ENCODE measurements at regions not wholly inside any gene's neighbourhood (a gene's known extent, or its start where the extent isn't known, plus 50 kb on each side); places are given as distances from the start of the nearest gene placed in this dataset.

DNA sequence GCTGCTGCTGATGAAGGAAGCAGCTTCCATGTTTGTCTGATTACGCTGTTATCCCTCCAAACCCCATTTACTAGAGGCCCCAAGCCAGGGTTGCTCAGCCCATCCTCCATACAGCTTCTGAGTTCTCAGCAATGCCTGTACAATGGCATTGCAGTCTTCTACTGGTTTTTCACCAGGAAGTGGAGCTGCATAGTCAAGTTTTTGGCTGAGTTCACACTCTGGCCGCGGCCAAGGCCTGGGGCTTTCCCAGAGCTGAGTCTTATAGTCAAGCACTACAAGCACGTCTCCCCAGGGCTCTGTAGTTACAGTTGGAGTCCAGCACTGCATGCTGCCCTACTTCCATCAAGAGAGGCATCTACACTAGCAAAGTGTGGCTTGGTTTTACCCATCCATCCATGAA, 182.5 kb downstream of the POU4F1 start:
- DNase-seq: no peak

- DNase-seq: no peak
Measured at GRCh38 chr13:78413887-78414553, 189.3 kb downstream of the POU4F1 start.

DNA sequence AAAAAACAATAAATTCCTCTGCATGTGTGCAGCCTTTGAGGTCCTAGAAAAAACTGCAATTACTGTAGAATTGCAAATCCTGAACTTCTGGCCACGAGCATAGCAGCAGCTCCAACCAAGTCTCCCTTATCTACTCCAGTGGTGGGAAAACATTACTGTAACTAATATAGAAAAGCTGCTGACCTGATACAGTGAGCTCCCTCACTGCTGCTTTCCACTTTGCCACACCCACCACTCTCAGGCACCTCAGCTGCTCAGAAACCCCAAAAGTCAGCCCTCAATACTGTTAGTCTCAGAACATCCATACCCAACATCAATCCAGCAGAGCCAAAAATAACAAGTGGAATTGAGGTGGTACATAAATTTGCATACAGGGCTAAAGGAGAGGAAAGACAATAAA, 192.5 kb downstream of the POU4F1 start:
- no peak for DNase-seq

GRCh38 chr13:78410164-78410563, 193.2 kb downstream of the POU4F1 start:
- no peak for DNase-seq

DNA sequence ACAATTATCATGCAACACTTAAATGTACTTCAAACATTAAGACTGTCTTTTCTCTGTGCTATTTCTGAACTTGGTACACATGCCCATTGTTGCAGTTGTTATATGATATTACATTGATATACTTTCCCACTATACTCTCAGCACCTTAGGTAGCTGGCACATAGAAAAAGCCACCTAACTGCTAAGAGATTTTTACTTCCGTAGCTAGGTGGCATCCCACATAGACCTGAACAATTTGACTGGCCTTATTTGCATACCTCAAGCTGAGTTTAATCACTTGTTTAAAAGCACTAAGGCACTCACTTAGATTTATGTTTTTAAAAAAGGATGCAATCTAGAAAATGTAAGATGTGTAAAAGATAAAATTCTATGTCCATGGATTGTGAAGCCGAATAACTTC, 194.2 kb downstream of the POU4F1 start:
- DNase-seq: no peak

DNA sequence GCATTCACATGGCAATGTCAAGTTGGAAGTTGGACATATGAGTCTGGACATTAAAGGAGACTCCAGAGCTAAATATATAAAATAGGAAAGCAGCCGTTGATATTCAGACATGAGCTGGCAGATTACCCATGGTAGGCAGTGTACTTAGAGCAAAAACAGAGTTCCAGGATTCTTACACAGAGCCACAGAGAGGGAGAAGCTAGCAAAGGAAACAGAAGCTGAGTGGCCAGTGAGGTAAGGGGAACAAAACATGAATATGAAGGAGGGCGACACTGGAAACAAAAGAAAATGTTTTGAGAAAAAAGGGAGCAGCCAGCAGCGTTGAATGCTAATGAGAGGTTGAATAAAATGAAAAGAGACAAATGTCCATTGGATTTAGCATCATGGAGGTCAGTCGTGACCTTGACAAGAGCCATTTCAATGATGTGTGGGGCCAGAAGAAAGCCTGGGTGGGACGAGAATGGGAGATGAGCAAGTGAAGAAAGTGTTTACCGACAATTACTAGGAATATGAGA, 198.4 kb downstream of the POU4F1 start:
- no peak for DNase-seq

- DNase-seq: no peak
Measured at GRCh38 chr13:78402708-78403400, 200.5 kb downstream of the POU4F1 start.

DNA sequence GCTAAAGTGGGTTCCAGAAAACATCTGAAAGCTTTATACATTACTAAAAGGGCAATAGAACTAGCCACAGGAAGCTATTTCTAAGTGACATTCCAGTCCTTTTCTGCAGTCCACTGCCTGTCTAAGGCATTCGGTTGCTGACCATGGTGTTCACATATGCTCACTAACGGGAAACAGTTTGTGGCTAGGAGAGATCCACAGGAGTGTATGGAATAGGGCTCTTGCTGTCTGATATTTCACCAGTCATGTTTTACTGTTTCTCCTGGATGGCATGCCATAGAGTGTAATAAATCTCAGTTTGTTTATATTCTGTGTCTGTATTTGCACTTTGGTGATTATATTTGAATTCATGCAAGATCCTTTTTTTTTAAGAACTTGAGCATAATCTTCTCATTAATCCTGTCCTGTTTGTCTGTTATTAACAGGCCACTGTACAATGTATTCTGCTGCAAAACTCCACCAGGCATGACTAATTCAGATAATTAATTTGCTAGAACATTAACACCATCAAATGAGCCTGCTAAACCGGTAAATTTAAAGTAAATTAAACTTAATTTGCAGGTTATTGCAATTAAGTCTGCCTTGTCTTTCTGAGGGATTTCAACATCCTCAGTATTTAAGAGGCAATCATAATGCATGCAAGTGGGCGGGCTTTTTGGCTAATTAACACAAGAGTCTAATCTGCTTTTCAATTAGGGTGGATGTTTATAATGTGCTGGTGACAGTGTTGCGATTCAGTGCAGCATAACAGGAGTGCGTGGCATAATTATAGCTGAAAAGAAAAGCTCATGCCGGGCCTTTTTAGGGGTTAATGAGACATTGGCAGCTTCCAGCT, 201.3 kb downstream of the POU4F1 start:
- DNase-seq: no peak

DNA sequence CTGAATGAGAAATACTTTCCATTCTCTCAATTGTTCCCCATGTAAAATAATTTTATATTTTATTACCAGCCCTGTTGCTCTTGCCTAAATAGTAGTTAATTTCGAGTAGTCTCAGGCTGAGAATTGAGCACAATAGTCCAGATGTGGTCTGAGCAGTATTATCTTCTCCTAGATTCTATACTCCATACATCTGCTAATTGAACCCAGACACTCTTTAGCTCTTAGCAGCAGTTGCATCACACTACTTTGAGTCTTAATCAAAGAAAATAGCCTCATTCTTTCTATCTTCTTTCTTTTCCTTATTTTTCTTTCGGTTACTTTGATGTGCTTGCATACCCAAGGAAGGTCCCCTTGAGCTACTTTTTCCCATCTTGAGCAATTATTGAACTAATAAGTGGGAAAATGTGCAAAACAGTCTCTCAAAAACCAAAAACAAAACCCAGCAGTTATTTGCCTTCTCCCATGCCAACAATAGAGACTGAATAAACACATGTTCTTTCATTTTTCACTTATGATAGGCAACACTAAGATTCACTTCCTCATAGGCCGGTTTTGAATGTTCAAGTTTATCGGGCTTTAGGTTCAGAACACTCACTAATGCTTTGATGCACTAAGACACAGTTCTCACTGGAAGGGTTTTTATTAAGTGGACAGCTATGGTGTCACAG, 204.5 kb downstream of the POU4F1 start:
- DNase-seq: no peak

DNA sequence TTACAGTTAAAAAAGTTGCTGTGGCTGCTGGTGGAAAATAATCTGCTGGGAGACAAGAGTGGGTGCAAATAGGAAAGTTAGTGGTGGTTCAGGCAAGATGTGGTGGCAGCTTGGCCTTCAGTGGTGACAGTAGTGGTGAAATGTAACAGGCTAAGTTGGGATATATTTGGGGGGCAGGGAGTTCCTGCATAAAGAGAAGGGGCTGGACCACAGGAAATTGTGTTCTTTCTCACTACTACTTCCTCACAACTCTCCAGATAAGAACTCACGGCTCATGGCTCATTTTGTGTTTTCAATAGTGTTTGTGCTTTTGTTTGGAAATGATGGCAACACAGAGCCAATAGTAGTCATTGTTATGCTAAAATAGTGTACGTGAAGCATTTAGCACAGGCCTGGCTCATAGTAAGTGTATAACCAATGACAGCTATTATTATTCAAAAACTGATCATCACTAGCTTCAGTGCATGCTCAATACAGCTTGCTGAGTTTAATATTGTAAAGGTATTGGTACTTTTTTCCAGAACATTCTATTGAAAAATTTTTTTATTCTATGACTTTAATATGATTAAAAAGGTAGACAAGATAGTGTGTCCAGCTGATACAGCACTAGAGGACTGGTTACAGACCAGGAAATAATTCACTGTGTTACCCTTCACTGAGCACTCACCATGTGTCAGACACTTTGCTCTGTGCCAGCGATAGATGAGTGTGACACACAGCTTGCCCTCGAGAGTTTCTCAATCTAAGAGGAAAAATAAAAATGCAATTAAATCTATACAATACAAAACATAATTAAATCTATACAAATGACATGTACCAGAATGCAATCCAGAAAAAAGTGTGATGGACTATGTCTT, 209.8 kb downstream of the POU4F1 start:
- no peak for DNase-seq

DNA sequence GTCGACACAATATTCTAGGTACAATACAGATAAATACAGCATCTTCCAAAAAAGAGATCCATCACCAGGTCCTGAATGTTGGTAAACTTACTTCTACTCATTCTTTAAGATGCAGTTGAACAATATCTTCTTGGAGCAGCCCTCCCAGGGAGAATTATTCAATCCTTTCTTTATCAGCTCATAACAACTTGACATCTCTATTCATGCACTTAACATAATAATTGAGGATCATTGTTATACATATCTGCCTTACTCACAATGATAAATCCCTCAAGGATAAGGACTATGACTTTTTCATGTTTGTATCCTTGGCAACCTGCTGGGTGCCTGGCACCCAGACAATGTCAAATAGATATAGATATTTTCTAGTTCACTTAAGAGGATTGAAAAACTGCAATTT, 219.5 kb downstream of the POU4F1 start:
- DNase-seq: no peak

- DNase-seq: no peak
Measured at GRCh38 chr13:78383071-78383484, 220.3 kb downstream of the POU4F1 start.

DNA sequence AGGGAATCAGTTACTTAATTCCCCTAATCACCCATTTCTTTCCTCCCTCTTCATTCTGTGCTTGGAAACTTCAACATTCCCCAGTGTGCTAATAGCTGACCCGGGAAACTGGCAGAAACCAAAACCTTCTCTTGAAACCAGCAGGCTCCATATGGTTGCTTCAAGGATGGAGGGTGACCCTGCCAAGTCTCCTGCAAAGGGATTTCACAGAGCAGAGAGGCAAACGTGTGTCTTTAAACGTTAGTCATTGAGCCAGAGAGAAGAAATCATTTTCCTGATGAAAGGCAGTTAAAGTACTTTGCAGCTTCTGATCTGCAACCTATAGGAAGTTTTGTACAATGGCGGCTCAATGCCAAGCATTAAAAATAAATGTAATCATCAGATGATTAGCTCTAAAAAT, 220.9 kb downstream of the POU4F1 start:
- no peak for DNase-seq

GRCh38 chr13:78376822-78377221, 226.5 kb downstream of the POU4F1 start:
- no peak for DNase-seq

DNA sequence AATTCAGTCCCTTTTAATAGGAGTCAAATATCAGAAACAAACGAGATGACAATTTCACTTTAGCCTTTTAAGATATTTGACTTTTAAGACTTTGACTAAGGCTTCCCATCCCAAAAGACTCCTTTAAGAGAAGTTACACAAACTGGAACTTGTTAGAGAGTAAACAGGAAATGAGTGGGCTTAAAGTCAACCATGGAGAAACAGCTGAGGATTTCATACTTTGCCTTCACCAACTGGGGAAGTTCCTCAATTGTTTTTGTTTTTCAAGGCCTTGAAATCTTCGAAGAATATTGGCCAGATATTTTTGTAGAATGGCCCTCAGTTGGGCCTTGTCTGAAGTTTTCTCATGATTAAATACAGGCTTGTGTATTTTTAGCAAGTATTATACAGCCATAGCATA, 227.3 kb downstream of the POU4F1 start:
- no peak for DNase-seq

DNA sequence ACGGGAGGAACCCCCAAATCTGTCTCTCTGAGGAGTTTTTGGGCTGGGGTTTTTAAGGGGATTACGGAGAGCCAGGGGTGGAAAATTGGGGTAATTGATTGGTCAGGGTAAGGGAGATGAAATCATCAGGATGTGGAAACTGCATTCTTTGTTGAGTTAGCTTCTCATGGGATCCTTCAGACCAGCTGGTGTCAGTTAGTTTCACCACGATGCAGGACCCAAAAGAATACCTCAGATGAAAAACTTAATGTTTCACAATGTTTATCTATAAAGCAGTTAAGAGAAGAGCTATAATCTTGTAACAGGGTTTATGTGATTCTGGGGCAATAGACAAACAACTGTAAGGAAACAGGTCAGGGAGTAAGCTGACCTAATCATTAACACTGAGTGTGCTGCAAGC, 230.8 kb downstream of the POU4F1 start:
- no peak for DNase-seq

DNA sequence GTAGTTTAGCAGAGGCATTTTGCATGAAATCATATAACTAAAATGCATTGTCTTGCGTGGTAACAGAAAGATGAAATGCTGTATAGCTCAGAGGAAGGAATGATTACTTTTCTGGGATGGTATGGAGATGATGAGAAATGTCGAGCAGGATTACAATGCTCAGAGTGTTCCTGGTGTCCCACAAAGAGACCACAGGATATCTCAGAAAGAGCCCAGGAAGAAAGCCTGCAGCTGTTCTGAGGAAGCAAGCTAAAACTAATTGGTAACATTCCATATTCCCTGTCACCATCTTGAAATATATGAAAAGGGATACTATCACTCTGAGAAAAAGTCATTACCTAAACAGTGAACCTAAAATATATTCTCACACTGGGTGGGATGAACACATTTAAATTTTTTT, 233.1 kb downstream of the POU4F1 start:
- no peak for DNase-seq

- DNase-seq: no peak
Measured at GRCh38 chr13:78364711-78365110, 238.6 kb downstream of the POU4F1 start.

DNA sequence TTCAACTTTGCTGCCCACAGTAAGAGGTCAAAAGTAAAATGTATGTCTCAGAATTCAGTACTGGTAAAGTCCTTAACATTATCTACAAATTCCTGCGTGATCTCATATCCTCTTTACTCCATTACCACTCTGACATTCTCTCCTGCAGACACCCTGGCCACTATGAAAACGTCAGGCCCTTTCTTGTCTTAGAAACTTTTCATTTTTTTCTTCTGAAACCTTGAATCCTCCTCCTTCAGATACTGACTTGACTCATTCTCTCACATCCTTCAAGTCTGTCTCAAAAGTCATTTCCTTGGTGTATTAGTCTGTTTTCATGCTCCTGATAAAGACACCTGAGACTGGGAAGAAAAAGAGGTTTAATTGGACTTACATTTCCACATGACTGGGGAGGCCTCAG, 262.3 kb downstream of the POU4F1 start:
- DNase-seq: no peak

- DNase-seq: no peak
Measured at GRCh38 chr13:78339927-78340326, 263.4 kb downstream of the POU4F1 start.

DNA sequence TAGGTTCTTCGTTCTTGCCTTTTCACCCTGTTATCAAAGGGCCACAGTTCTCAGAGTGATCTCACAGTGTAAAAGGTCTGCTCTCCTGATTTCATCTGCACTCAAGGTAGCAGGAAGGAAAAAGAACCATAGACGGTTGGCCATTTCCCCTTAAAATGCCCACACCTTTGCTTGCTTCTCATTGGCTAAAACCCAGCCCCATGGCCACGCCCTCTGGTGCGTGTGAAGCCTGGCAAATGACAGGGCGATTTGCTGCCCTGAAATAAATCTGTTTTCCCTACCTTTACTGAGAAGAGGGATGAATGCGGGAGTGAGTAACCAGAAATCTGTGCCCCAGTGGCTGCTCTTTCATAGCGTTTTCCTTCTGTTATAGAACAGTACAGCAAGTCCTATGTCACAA, 269.3 kb downstream of the POU4F1 start:
- DNase-seq: no peak

DNA sequence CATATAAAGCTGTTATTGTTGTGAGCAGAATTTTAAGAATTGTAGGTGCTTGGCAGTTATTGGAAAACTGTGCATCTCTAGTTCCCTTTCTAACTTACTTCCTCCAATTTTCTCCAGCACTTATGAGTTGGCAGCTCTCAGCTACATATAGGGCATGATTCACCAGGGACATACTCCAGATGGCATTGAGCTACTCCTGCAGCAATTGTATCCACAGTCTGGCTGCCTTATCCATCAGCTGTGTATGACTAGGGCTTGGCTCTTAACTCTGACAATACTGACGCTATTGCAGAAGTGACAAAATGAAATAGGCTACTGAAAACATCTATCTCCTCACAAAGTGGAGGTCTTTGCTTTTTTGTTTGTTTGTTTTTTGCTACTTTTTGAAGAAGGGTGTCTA, 276.7 kb downstream of the POU4F1 start:
- no peak for DNase-seq

All from SHP77 treated with DMSO at 0.1 percent for 48 hours (cell line).